ENCODE measurements at regions not wholly inside any gene's neighbourhood (a gene's known extent, or its start where the extent isn't known, plus 50 kb on each side); places are given as distances from the start of the nearest gene placed in this dataset.

DNA sequence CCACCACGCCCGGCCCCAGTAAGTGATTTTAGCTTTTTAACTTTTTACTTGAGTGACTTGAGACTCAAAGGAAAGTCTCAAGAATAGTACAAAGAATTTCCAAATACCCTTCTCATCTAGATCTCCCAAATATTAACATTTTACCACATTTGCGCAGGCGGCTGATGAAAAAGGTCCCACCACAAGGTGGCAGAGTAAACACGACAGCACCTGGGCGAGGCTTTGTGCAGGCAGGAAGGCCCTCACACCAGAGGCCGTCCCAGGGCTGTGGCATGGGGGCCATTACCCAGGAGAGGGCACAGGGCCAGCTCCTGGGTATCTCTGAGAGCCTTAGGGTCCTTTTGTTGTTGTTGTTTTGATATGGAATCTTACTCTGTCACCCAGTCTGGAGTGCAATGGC is 50.0 kb upstream of the WIPI2 start:
- H2AFZ ChIP-seq (ENCODE audit: control insufficient read depth, low read depth, low read length): no peak overlapping the region
- ChIA-PET SMC1A (ENCODE audit: uncharacterized antibody, unreplicated experiment) (interaction anchor here (0.7 to 3.9 kb wide), 7 partner anchors 28 to 145 kb away, joined by 3 to 19 read pairs (median 3); no protein-coding TSS in a partner anchor), CTCF (interaction anchor here (0.8 to 4.9 kb wide), 19 partner anchors 10 to 311 kb away, joined by 3 to 49 read pairs (median 4); no protein-coding TSS in a partner anchor), RAD21 (ENCODE audit: unreplicated experiment) (interaction anchor here (1.0 to 2.7 kb wide), 6 partner anchors 31 to 145 kb away, joined by 3 to 8 read pairs (median 6); no protein-coding TSS in a partner anchor), POLR2A (no interaction called here)
- H3K9me3 ChIP-seq (replicated peaks; ENCODE audit: control insufficient read depth, insufficient read depth, low read length): no peaks in the 10 kb centered on the region
- H3K36me3 ChIP-seq (ENCODE audit: control insufficient read depth in 2 of 2, insufficient read depth in 2 of 2, low read length in 1 of 2): no peaks in the 10 kb centered on the region
- no peak overlapping the region for H3K4me3 ChIP-seq
- no peak overlapping the region for H3K9ac ChIP-seq (ENCODE audit: control insufficient read depth, insufficient read depth, low read length)
- WGBS (ENCODE audit: insufficient coverage, insufficient replicate concordance, low lambda C conversion rate, missing lambda C conversion rate): 37% methylated on average over 7 of the region's 7 CpGs
- H3K79me2 ChIP-seq (ENCODE audit: control insufficient read depth, insufficient read depth, low read length): no peaks in the 10 kb centered on the region
- in situ Hi-C loops (cut with MboI): no loop called here
- no peak overlapping the region for H3K4me2 ChIP-seq (ENCODE audit: control insufficient read depth, insufficient read depth)
- intact Hi-C loops (cut with micrococcal nuclease; ENCODE audit: unreplicated experiment): loop anchor here (1.0 to 5.0 kb wide), 3 partner anchors 34 to 692 kb away; no protein-coding TSS in a partner anchor
- 0 out of 2 replicates have a peak, but pooled peaks cover 3% of the 10 kb centered on the region for H3K4me1 ChIP-seq (ENCODE audit: control insufficient read depth, insufficient read depth, low read length)
- peak; percentile 8 for DNase-seq (ENCODE audit: low read depth, low spot score)
- H4K20me1 ChIP-seq (ENCODE audit: control insufficient read depth, insufficient read depth): no peaks in the 10 kb centered on the region
- ATAC-seq: no peak
- no peak overlapping the region for H3K27ac ChIP-seq (ENCODE audit: control insufficient read depth, insufficient read depth)
- no peaks in the 10 kb centered on the region for H3K27me3 ChIP-seq (replicated peaks in 1 of 2; ENCODE audit: control insufficient read depth in 2 of 2, insufficient read depth in 2 of 2, low read length in 1 of 2)
- no TSS peak for BruUV-seq (replicated peaks)
- no peak for FAIRE-seq
- TF ChIP-seq BHLHE40 (IDR thresholded peaks at IDR 0.05; ENCODE audit: borderline replicate concordance in 1 of 2, low read depth in 2 of 2, low read length in 1 of 2) (no peak), CTCF (IDR thresholded peaks at IDR 0.05 in 2 of 3, conservative IDR thresholded peaks at IDR 0.05 in 1 of 3; ENCODE audit: control insufficient read depth in 2 of 3, extremely low read depth in 1 of 3, insufficient read depth in 1 of 3, low read depth in 3 of 3, low read length in 3 of 3) (peak; percentile 48 to 56 (median 50); a peak in 5 of 6 replicates), RUNX3 (IDR thresholded peaks at IDR 0.05; ENCODE audit: low read length) (peak; percentile 6; the same call in 1 of the 2 replicates), SMC3 (IDR thresholded peaks at IDR 0.05; ENCODE audit: borderline replicate concordance, low read length) (peak; percentile 64; the same call in 1 of the 2 replicates), RAD21 (IDR thresholded peaks at IDR 0.05; ENCODE audit: insufficient read depth, low read depth, low read length) (peak; percentile 66)
- TF ChIP-seq, protein P1, sequence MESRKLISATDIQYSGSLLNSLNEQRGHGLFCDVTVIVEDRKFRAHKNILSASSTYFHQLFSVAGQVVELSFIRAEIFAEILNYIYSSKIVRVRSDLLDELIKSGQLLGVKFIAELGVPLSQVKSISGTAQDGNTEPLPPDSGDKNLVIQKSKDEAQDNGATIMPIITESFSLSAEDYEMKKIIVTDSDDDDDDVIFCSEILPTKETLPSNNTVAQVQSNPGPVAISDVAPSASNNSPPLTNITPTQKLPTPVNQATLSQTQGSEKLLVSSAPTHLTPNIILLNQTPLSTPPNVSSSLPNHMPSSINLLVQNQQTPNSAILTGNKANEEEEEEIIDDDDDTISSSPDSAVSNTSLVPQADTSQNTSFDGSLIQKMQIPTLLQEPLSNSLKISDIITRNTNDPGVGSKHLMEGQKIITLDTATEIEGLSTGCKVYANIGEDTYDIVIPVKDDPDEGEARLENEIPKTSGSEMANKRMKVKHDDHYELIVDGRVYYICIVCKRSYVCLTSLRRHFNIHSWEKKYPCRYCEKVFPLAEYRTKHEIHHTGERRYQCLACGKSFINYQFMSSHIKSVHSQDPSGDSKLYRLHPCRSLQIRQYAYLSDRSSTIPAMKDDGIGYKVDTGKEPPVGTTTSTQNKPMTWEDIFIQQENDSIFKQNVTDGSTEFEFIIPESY (IDR thresholded peaks at IDR 0.05): peak; percentile 99
